Glutamatergic neuron (in vitro differentiated cells): ENCODE measurements at regions not wholly inside any gene's neighbourhood (a gene's known extent, or its start where the extent isn't known, plus 50 kb on each side); places are given as distances from the start of the nearest gene placed in this dataset.
A peak's percentile ranks its signal among the peaks of the same experiment; 100 is the strongest.

Experiments used
- DNase-seq: peaks from one replicate; pipeline ENCODE4 v3.0.0; 2022
- H3K27ac Mint-ChIP-seq: one replicate; pipeline ENCODE4 v1.8.0; 2020; ENCODE audit warnings: mild to moderate bottlenecking, mixed read lengths, inconsistent platforms; ENCODE audit not compliant: unreplicated experiment
- H3K27me3 Mint-ChIP-seq: one replicate; pipeline ENCODE4 v1.8.0; 2020; ENCODE audit warnings: mild to moderate bottlenecking, moderate library complexity, mixed read lengths, inconsistent platforms; ENCODE audit not compliant: unreplicated experiment
- H3K36me3 Mint-ChIP-seq: one replicate; pipeline ENCODE4 v1.8.0; 2020; ENCODE audit warnings: mild to moderate bottlenecking, mixed read lengths, inconsistent platforms; ENCODE audit not compliant: unreplicated experiment
- H3K4me1 Mint-ChIP-seq: one replicate; pipeline ENCODE4 v1.8.0; 2020; ENCODE audit warnings: mild to moderate bottlenecking, low read depth, mixed read lengths, inconsistent platforms; ENCODE audit not compliant: unreplicated experiment
- H3K4me3 Mint-ChIP-seq: one replicate; pipeline ENCODE4 v1.8.0; 2020; ENCODE audit warnings: mild to moderate bottlenecking, mixed read lengths, inconsistent platforms; ENCODE audit not compliant: unreplicated experiment
- H3K9me3 Mint-ChIP-seq: one replicate; pipeline ENCODE4 v1.8.0; 2020; ENCODE audit warnings: mild to moderate bottlenecking, moderate library complexity, mixed read lengths, inconsistent platforms; ENCODE audit not compliant: unreplicated experiment
- TF ChIP-seq, protein P1 (sequence below): fragments of 200-600 bp; sonication (generic); IDR thresholded peaks from one replicate; pipeline ENCODE4 v1.5.0; 2021; ENCODE audit not compliant: partially characterized antibody, unreplicated experiment

- Mint-ChIP-seq H3K9me3 (peaks cover 5% of the 10 kb centered on the region), H3K27me3 (no peaks in the 10 kb centered on the region), H3K36me3 (no peaks in the 10 kb centered on the region), H3K27ac (no peak overlapping the region), H3K4me3 (no peak overlapping the region), H3K4me1 (no peaks in the 10 kb centered on the region)
- TF ChIP-seq, protein P1, sequence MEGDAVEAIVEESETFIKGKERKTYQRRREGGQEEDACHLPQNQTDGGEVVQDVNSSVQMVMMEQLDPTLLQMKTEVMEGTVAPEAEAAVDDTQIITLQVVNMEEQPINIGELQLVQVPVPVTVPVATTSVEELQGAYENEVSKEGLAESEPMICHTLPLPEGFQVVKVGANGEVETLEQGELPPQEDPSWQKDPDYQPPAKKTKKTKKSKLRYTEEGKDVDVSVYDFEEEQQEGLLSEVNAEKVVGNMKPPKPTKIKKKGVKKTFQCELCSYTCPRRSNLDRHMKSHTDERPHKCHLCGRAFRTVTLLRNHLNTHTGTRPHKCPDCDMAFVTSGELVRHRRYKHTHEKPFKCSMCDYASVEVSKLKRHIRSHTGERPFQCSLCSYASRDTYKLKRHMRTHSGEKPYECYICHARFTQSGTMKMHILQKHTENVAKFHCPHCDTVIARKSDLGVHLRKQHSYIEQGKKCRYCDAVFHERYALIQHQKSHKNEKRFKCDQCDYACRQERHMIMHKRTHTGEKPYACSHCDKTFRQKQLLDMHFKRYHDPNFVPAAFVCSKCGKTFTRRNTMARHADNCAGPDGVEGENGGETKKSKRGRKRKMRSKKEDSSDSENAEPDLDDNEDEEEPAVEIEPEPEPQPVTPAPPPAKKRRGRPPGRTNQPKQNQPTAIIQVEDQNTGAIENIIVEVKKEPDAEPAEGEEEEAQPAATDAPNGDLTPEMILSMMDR: no peak
- DNase-seq: no peak
Measured at GRCh38 chr5:81866994-81867393, 104.8 kb upstream of the ATG10 start.

DNA sequence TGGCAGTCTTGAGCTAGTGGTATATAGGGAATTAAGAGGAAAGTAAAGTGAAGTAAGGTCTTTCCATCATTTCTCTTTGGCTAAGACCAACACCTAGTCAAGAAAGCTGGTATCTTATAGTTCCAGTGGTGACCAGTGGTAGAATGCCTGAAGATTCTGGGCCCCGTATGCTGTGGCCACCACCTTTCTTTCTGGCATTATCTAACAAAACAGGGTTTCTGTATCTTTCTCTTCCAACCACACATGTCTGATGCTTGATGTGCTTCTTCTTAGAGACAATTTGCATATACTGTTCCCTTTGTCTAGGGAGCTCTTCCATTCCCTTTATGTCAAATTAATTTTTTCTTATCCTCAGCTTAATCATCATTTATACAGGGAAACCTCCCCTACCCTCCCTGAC lies 109.9 kb upstream of the SSBP2 start:
- peaks cover 5% of the 10 kb centered on the region for H3K4me1 Mint-ChIP-seq
- no peaks in the 10 kb centered on the region for H3K27me3 Mint-ChIP-seq
- TF ChIP-seq, protein P1: no peak
- no peak for DNase-seq
- peaks cover 6% of the 10 kb centered on the region for H3K9me3 Mint-ChIP-seq
- H3K27ac Mint-ChIP-seq: no peak overlapping the region
- no peak overlapping the region for H3K4me3 Mint-ChIP-seq
- no peaks in the 10 kb centered on the region for H3K36me3 Mint-ChIP-seq

DNA sequence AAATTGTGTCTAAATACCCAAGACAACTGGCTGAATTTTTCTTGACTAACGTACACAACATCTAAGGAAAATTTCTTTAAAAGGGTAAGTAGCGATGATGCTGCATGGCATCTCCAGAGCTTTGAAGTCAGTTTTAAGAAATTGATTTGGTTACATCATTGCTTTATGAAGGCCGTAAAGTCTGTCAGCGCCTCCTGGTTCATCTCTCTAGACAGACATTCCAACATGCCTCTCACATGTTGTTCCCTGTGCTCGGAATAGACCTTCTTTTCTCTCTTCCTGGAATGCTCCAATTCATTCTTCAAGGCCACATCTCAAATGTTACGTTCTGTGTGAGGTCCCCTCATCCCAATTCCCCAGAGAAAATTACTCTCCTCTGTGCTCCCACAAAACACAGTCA lies 108.7 kb upstream of the SSBP2 start:
- H3K36me3 Mint-ChIP-seq: no peaks in the 10 kb centered on the region
- H3K27ac Mint-ChIP-seq: no peak overlapping the region
- peaks cover 13% of the 10 kb centered on the region for H3K4me1 Mint-ChIP-seq
- TF ChIP-seq, protein P1: no peak
- peaks cover 4% of the 10 kb centered on the region for H3K9me3 Mint-ChIP-seq
- H3K4me3 Mint-ChIP-seq: no peak overlapping the region
- no peaks in the 10 kb centered on the region for H3K27me3 Mint-ChIP-seq
- no peak for DNase-seq

- H3K27ac Mint-ChIP-seq: no peak overlapping the region
Measured at GRCh38 chr5:81856948-81857928, 106.3 kb upstream of the SSBP2 start.

More at GRCh38 chr5:81856948-81857928, 106.3 kb upstream of the SSBP2 start:
- H3K4me1 Mint-ChIP-seq: peaks cover 33% of the 10 kb centered on the region
- no peak overlapping the region for H3K4me3 Mint-ChIP-seq
- peaks cover 5% of the 10 kb centered on the region for H3K27me3 Mint-ChIP-seq
- peaks cover 1% of the 10 kb centered on the region for H3K9me3 Mint-ChIP-seq
- H3K36me3 Mint-ChIP-seq: no peaks in the 10 kb centered on the region
- DNase-seq: no peak
- TF ChIP-seq, protein P1: peak; percentile 30
